Gastrocnemius medialis (tissue), 4 donors: ENCODE measurements at regions not wholly inside any gene's neighbourhood (a gene's known extent, or its start where the extent isn't known, plus 50 kb on each side); places are given as distances from the start of the nearest gene placed in this dataset.

Experiments used
- ATAC-seq, 2 donors: fragments of 150-250 bp; one replicate each; pipeline ENCODE4 v1.9.1; 2016
- DNase-seq, 2 donors: peaks; one replicate each; pipeline ENCODE4 v3.0.0-alpha.2; 2019
- H3K27ac ChIP-seq, 4 donors: fragments of 200-600 bp; sonication (generic); 1 replicate in 1 of 4; 2 replicates in 3 of 4; pipeline ENCODE4 v1.5.1; 2016 to 2018; ENCODE audit warnings: mild to moderate bottlenecking in 2 of 4, moderate library complexity in 1 of 4
- H3K27me3 ChIP-seq, 3 donors: fragments of 200-600 bp; sonication (generic) in 2 of 3; 1 replicate in 1 of 3; 2 replicates in 2 of 3; pipeline versions ENCODE4 v1.5.1 to v1.6.0; 2016 to 2019; ENCODE audit warnings: mild to moderate bottlenecking in 1 of 3, moderate library complexity in 1 of 3
- H3K36me3 ChIP-seq, 2 donors: fragments of 200-600 bp; sonication (generic) in 1 of 2; one replicate each; pipeline ENCODE4 v1.5.1; 2017 to 2018
- H3K4me1 ChIP-seq, 2 donors: fragments of 200-600 bp; sonication (generic) in 1 of 2; one replicate each; pipeline ENCODE4 v1.5.1; 2016 to 2017; ENCODE audit warnings: mild to moderate bottlenecking in 2 of 2
- H3K4me3 ChIP-seq, 4 donors: fragments of 200-600 bp; sonication (generic) in 3 of 4; 1 replicate in 1 of 4; 2 replicates in 3 of 4; pipeline ENCODE4 v1.5.1; 2016 to 2019; ENCODE audit warnings: mild to moderate bottlenecking in 2 of 4
- H3K9me3 ChIP-seq, 3 donors: fragments of 200-600 bp; sonication (generic) in 2 of 3; 1 replicate in 1 of 3; 2 replicates in 2 of 3; pipeline ENCODE4 v1.5.1; 2016 to 2019
- CTCF ChIP-seq, 5 experiments: fragments of 450-650 bp in 3 of 5; fragments of 200-600 bp in 2 of 5; sonication (generic) in 2 of 5; IDR thresholded peaks in 4 of 5; conservative IDR thresholded peaks in 1 of 5; 1 replicate in 4 of 5; 2 replicates in 1 of 5; pipeline ENCODE4 v1.5.1; 2016 to 2019; ENCODE audit warnings: antibody characterized with exemption in 5 of 5, mild to moderate bottlenecking in 3 of 5, moderate library complexity in 3 of 5
- POLR2A ChIP-seq, 2 donors: fragments of 450-650 bp; IDR thresholded peaks; one replicate each; pipeline ENCODE4 v1.6.1; 2017; ENCODE audit warnings: antibody characterized with exemption in 2 of 2, mild to moderate bottlenecking in 2 of 2, moderate library complexity in 2 of 2
- in situ Hi-C, 4 donors: fragments of 200-750 bp; cut with MboI; loops; one replicate each; pipeline versions ENCODE4 v1.15.0 to v1.8.0; 2017; ENCODE audit warnings: low sequenced_read_pairs in 4 of 4
- intact Hi-C: fragments of 100-400 bp; cut with DNase I; formaldehyde crosslinking; loops from one replicate; pipeline ENCODE4 v1.15.1; 2023; ENCODE audit warnings: low total_unique reads

- no peaks in the 10 kb centered on the region for H3K36me3 ChIP-seq
- in situ Hi-C loops, result no loop called here
- H3K27me3 ChIP-seq, result peaks cover 0 to 2% (median 0%) of the 10 kb centered on the region in 3 donors
- H3K27ac ChIP-seq, result no peak overlapping the region
- DNase-seq (no peak), ATAC-seq (no peak)
- no peaks in the 10 kb centered on the region for H3K9me3 ChIP-seq
- TF ChIP-seq CTCF (IDR thresholded peaks at IDR 0.05 in 4 of 5, conservative IDR thresholded peaks at IDR 0.05 in 1 of 5) (no peak), POLR2A (IDR thresholded peaks at IDR 0.05) (no peak)
- H3K4me3 ChIP-seq, result no peak overlapping the region
- intact Hi-C loops, result no loop called here
- H3K4me1 ChIP-seq, result no peaks in the 10 kb centered on the region
Measured at GRCh38 chr10:128781637-128782036, 655.4 kb upstream of the MKI67 start.

GRCh38 chr10:128784444-128784843 lies 658.2 kb upstream of the MKI67 start:
- peaks cover 0 to 5% (median 0%) of the 10 kb centered on the region in 3 donors for H3K9me3 ChIP-seq
- no peaks in the 10 kb centered on the region for H3K4me1 ChIP-seq
- peaks cover 0 to 2% (median 0%) of the 10 kb centered on the region in 3 donors for H3K27me3 ChIP-seq
- DNase-seq (no peak), ATAC-seq (no peak)
- in situ Hi-C loops (no loop called here), intact Hi-C loops (no loop called here)
- H3K36me3 ChIP-seq, result no peaks in the 10 kb centered on the region
- H3K4me3 ChIP-seq, result no peak overlapping the region
- no peak overlapping the region for H3K27ac ChIP-seq
- TF ChIP-seq POLR2A (IDR thresholded peaks at IDR 0.05), result no peak
- no peak for TF ChIP-seq CTCF (IDR thresholded peaks at IDR 0.05 in 4 of 5, conservative IDR thresholded peaks at IDR 0.05 in 1 of 5)

- TF ChIP-seq POLR2A (IDR thresholded peaks at IDR 0.05), result no peak
- TF ChIP-seq CTCF (IDR thresholded peaks at IDR 0.05 in 4 of 5, conservative IDR thresholded peaks at IDR 0.05 in 1 of 5), result no peak
- ATAC-seq, result no peak
- DNase-seq, result no peak
- H3K27ac ChIP-seq, result no peak overlapping the region
- intact Hi-C loops, result no loop called here
- no peaks in the 10 kb centered on the region for H3K4me1 ChIP-seq
- no peaks in the 10 kb centered on the region for H3K36me3 ChIP-seq
- no peak overlapping the region for H3K4me3 ChIP-seq
- in situ Hi-C loops, result no loop called here
- peaks cover 0 to 5% (median 0%) of the 10 kb centered on the region in 3 donors for H3K9me3 ChIP-seq
- no peaks in the 10 kb centered on the region for H3K27me3 ChIP-seq
Measured at GRCh38 chr10:128792426-128793140, 666.4 kb upstream of the MKI67 start.

GRCh38 chr10:128793726-128794655 lies 667.8 kb upstream of the MKI67 start:
- in situ Hi-C loops, result no loop called here
- Histone ChIP-seq H3K9me3 (no peaks in the 10 kb centered on the region), H3K27ac (no peak overlapping the region), H3K36me3 (no peaks in the 10 kb centered on the region), H3K4me3 (no peak overlapping the region), H3K4me1 (no peaks in the 10 kb centered on the region), H3K27me3 (no peaks in the 10 kb centered on the region)
- intact Hi-C loops, result no loop called here
- TF ChIP-seq CTCF (IDR thresholded peaks at IDR 0.05 in 4 of 5, conservative IDR thresholded peaks at IDR 0.05 in 1 of 5) (no peak), POLR2A (IDR thresholded peaks at IDR 0.05) (no peak)
- DNase-seq, result no peak
- ATAC-seq, result no peak
